ENCODE measurements at regions not wholly inside any gene's neighbourhood (a gene's known extent, or its start where the extent isn't known, plus 50 kb on each side); places are given as distances from the start of the nearest gene placed in this dataset.

GRCh38 chr1:117794073-117794472, 135.3 kb downstream of the GDAP2 start:
- H3K4me3 ChIP-seq (ENCODE audit: low read depth, low read length) = no peak overlapping the region
- TF ChIP-seq CTCF (IDR thresholded peaks at IDR 0.05; ENCODE audit: insufficient read depth, low read depth, low read length) = no peak
- DNase-seq (ENCODE audit: low read depth) = no peak
- ChIA-PET CTCF (interaction anchor here (1.4 kb wide), 2 partner anchors 38 to 101 kb away, joined by 5 to 6 read pairs; no protein-coding TSS in a partner anchor), POLR2A (no interaction called here)
- no peaks in the 10 kb centered on the region for H3K36me3 ChIP-seq (ENCODE audit: control insufficient read depth, insufficient read depth, low read length)
- H3K27me3 ChIP-seq (ENCODE audit: control insufficient read depth, insufficient read depth, low read length) = no peaks in the 10 kb centered on the region

GRCh38 chr1:117795190-117795589, 134.2 kb downstream of the GDAP2 start:
- CTCF ChIA-PET = interaction anchor here (0.8 to 1.4 kb wide), 2 partner anchors 14 to 31 kb away, joined by 3 to 4 read pairs; no protein-coding TSS in a partner anchor
- Histone ChIP-seq H3K4me3 (ENCODE audit: low read depth, low read length) (no peak overlapping the region), H3K27me3 (ENCODE audit: control insufficient read depth, insufficient read depth, low read length) (no peaks in the 10 kb centered on the region), H3K36me3 (ENCODE audit: control insufficient read depth, insufficient read depth, low read length) (no peaks in the 10 kb centered on the region)
- peak; percentile 18; the same call in 1 of the 2 replicates for TF ChIP-seq CTCF (IDR thresholded peaks at IDR 0.05; ENCODE audit: insufficient read depth, low read depth, low read length)
- POLR2A ChIA-PET = no interaction called here
- DNase-seq (ENCODE audit: low read depth) = peak; percentile 69

- no peak for DNase-seq (ENCODE audit: low read depth)
- TF ChIP-seq CTCF (IDR thresholded peaks at IDR 0.05; ENCODE audit: insufficient read depth, low read depth, low read length) = no peak
- no peaks in the 10 kb centered on the region for H3K36me3 ChIP-seq (ENCODE audit: control insufficient read depth, insufficient read depth, low read length)
- H3K27me3 ChIP-seq (ENCODE audit: control insufficient read depth, insufficient read depth, low read length) = no peaks in the 10 kb centered on the region
- no peak overlapping the region for H3K4me3 ChIP-seq (ENCODE audit: low read depth, low read length)
- POLR2A ChIA-PET = no interaction called here
- CTCF ChIA-PET = interaction anchor here (1.4 kb wide), 1 partner anchor 14 kb away, joined by 4 read pairs; no protein-coding TSS in a partner anchor
Measured at GRCh38 chr1:117795792-117796191, 133.6 kb downstream of the GDAP2 start.

- no peak for DNase-seq (ENCODE audit: low read depth)
- TF ChIP-seq CTCF (IDR thresholded peaks at IDR 0.05; ENCODE audit: insufficient read depth, low read depth, low read length) = no peak
- no peaks in the 10 kb centered on the region for H3K36me3 ChIP-seq (ENCODE audit: control insufficient read depth, insufficient read depth, low read length)
- ChIA-PET CTCF (no interaction called here), POLR2A (no interaction called here)
- H3K4me3 ChIP-seq (ENCODE audit: low read depth, low read length) = no peak overlapping the region
- no peaks in the 10 kb centered on the region for H3K27me3 ChIP-seq (ENCODE audit: control insufficient read depth, insufficient read depth, low read length)
Measured at GRCh38 chr1:117796226-117796625, 133.2 kb downstream of the GDAP2 start.

- Histone ChIP-seq H3K4me3 (ENCODE audit: low read depth, low read length) (no peak overlapping the region), H3K27me3 (ENCODE audit: control insufficient read depth, insufficient read depth, low read length) (no peaks in the 10 kb centered on the region), H3K36me3 (ENCODE audit: control insufficient read depth, insufficient read depth, low read length) (no peaks in the 10 kb centered on the region)
- CTCF ChIA-PET = no interaction called here
- no peak for DNase-seq (ENCODE audit: low read depth)
- POLR2A ChIA-PET = no interaction called here
- no peak for TF ChIP-seq CTCF (IDR thresholded peaks at IDR 0.05; ENCODE audit: insufficient read depth, low read depth, low read length)
Measured at GRCh38 chr1:117798550-117798949, 130.9 kb downstream of the GDAP2 start.

Measured in BJ (cell line).